Stimulated activated CD8-positive, alpha-beta memory T cell treated with anti-CD3 and anti-CD28 coated beads, Interleukin-12 subunit alpha, Interleukin-12 subunit beta, amount 100 ng/mL, for 1 hour (primary cell): ENCODE measurements at regions not wholly inside any gene's neighbourhood (a gene's known extent, or its start where the extent isn't known, plus 50 kb on each side); places are given as distances from the start of the nearest gene placed in this dataset.
"Not testable (repeated sequence)": the region's sequence is repeated elsewhere in the genome, so short reads cannot be mapped to it uniquely, and the experiment has no call there.

Experiments used
- DNase-seq: peaks from one replicate; pipeline ENCODE4 v3.0.0-alpha.2; 2020; ENCODE audit warnings: low read depth

- not testable (repeated sequence) for DNase-seq
These were observed 67.4 kb downstream of the FAM72B start for GRCh38 chr1:121116522-121117297.

- not testable (repeated sequence) for DNase-seq
These were observed 66.9 kb downstream of the FAM72B start for GRCh38 chr1:121117298-121117611.

DNA sequence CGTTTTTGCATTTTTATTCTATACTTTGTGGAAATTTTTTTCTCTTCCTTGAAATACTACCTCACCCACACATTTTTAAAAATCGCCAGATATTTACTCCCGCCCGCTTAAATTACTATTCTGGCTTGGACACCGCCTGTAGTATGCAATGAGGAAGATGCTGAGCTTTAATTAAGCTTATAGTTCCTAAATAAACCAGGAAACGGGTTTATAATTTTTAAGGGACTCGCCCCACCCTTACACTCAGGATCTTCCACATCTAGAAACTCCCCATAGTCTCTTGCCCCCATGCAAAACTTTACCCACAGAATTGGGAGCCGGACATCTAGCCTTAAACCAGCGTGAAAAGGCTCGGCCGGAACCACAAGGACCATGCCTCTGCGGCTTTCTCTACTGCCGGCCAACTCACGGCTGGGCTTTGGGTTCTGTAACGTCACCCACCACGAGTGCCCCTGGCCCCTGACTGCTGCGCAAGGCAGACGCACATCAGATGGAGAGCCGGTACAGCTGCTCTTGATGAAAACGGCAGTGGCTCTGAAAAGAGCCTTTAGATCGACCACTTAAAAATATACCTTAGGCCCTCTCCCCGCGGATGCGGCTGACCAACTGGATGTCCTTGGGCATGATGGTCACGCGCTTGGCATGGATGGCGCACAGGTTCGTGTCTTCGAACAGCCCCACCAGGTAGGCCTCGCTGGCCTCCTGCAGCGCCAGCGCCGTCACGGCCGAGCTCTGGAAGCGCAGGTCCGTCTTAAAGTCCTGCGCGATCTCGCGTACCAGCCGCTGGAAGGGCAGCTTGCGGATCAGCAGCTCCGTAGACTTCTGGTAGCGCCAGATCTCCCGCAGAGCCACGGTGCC, 66.3 kb downstream of the FAM72B start:
- not testable (repeated sequence) for DNase-seq
